BLaER1 (cell line): ENCODE measurements at regions not wholly inside any gene's neighbourhood (a gene's known extent, or its start where the extent isn't known, plus 50 kb on each side); places are given as distances from the start of the nearest gene placed in this dataset.

Experiments used
- H3K27ac ChIP-seq: shearing (Covaris generic); formaldehyde crosslinking; 2 replicates; pipeline ENCODE4 v1.8.1; 2022
- H3K27me3 ChIP-seq: shearing (Covaris generic); formaldehyde crosslinking; 2 replicates; pipeline ENCODE4 v1.8.1; 2022
- H3K36me3 ChIP-seq: shearing (Covaris generic); formaldehyde crosslinking; 2 replicates; pipeline ENCODE4 v1.8.1; 2022
- H3K4me1 ChIP-seq: shearing (Covaris generic); formaldehyde crosslinking; 2 replicates; pipeline ENCODE4 v1.8.1; 2022
- H3K4me2 ChIP-seq: shearing (Covaris generic); formaldehyde crosslinking; 2 replicates; pipeline ENCODE4 v1.8.1; 2022
- H3K4me3 ChIP-seq: shearing (Covaris generic); formaldehyde crosslinking; 2 replicates; pipeline ENCODE4 v1.8.1; 2022
- H3K9ac ChIP-seq: shearing (Covaris generic); formaldehyde crosslinking; 2 replicates; pipeline ENCODE4 v1.8.1; 2022
- H3K9me3 ChIP-seq: shearing (Covaris generic); formaldehyde crosslinking; 2 replicates; pipeline ENCODE4 v1.8.1; 2022
- H4K20me1 ChIP-seq: shearing (Covaris generic); formaldehyde crosslinking; 2 replicates; pipeline ENCODE4 v1.8.1; 2022
- Cebpa-rat ChIP-seq: shearing (Covaris generic); IDR thresholded peaks from 2 replicates; pipeline ENCODE4 v1.8.1; 2022

DNA sequence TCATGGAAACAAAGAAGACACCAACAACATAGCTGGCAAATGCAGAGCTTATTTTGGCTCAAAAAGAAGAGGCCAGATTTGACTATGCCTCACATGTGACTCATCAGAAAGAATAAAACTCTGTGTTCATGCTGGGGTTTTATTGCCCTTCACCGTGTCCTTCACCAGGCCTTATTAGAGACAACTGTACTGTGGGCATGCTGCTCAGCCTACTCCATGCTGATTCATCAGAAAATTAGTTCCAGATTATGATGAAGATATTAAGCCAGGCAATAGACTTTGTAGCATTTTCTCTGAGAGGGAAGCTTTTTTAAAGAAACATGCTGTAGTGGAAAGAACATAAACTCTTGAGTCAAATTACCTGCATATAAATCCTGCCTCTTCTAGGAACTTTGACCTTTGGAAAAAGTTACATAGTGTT lies 89.8 kb downstream of the CYB561 start:
- Histone ChIP-seq H3K27me3 (no peaks in the 10 kb centered on the region), H3K9ac (no peak overlapping the region), H4K20me1 (no peaks in the 10 kb centered on the region), H3K4me1 (peaks cover 12% of the 10 kb centered on the region), H3K36me3 (peaks cover 9% of the 10 kb centered on the region), H3K4me2 (no peak overlapping the region), H3K27ac (no peak overlapping the region), H3K4me3 (no peak overlapping the region), H3K9me3 (peaks cover 7% of the 10 kb centered on the region)
- TF ChIP-seq Cebpa-rat = no peak

DNA sequence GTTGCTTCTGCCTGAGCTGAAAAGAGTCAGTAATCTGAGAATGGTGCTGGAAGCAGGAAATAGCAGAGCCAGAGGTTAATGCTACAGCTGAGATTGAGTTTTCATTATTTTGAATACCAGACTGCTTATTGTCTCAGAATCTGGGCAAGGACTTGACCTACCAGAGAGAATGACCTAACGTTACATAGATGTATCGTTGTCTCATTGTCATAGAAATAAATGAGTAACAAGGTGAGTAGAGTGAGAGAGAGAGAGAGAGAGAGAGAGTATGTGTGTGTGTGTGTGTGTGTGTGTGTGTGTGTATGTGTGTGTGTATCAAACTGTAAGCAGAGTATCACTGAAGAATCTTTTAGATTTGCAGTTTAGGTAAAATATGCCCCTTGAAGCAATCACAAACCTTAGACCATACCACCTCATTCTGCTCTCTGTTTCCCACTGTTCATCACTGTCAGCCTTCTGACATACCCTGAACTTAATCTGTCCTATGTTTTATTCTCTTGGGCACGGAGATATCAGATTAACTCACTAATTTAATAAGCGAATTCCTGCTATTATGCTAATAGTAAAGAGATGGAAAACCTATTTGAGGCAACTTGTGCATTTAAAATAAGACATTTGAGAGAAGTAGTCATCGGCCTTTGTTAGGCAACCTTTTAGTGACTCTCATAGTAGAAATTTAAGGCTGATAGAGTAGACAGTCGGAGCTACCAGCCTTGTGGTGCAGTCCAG lies 87.8 kb downstream of the CYB561 start:
- Histone ChIP-seq H3K4me2 (0 out of 2 replicates have a peak overlapping the region, but pooled peaks have one; percentile 57), H3K9me3 (peaks cover 22% of the 10 kb centered on the region), H3K4me1 (peaks cover 12% of the 10 kb centered on the region), H3K27me3 (no peaks in the 10 kb centered on the region), H4K20me1 (no peaks in the 10 kb centered on the region), H3K9ac (no peak overlapping the region), H3K36me3 (peaks cover 22% of the 10 kb centered on the region), H3K27ac (no peak overlapping the region), H3K4me3 (no peak overlapping the region)
- no peak for TF ChIP-seq Cebpa-rat

DNA sequence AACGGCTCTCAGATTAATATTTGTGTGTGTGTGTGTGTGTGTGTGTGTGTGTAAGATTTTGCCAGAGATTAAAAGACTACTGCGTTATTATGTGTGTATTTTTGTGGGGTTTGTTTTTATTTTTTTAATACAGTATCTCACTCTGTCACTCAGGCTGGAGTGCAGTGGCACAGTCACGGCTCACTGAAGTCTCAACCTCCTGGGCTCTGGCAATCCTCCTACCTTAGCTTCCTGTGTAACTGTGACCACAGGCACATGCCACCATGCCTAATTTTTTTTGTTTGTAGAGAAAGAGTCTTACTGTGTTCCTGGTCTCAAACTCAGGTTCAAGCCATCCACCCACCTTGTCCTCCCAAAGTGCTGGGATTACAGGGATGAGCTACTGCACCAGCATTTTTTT lies 87.2 kb downstream of the CYB561 start:
- H3K4me1 ChIP-seq = peaks cover 12% of the 10 kb centered on the region
- H3K9me3 ChIP-seq = peaks cover 22% of the 10 kb centered on the region
- H3K36me3 ChIP-seq = peaks cover 22% of the 10 kb centered on the region
- H3K9ac ChIP-seq = no peak overlapping the region
- no peak for TF ChIP-seq Cebpa-rat
- H3K27ac ChIP-seq = no peak overlapping the region
- no peak overlapping the region for H3K4me3 ChIP-seq
- peak overlapping the region; percentile 57 for H3K4me2 ChIP-seq
- no peaks in the 10 kb centered on the region for H3K27me3 ChIP-seq
- no peaks in the 10 kb centered on the region for H4K20me1 ChIP-seq

DNA sequence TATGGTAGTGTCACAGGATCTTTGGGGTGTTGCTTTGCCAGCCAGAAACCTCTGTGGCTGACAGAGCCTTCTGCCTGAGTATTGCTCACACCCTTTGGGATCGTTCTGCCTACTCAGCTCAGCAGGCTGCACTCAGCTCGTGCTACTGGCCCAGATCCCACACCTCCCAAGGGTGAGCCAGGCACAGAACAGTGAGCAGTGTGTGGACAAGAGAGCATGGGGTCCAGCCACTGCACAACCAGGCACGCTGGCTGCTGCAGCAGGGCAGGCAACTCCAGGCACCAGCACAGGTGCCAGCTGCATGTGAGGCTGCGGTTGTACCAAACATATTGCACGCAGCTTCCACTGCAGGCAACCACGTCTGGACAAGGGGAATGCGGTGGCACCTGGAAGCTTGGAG lies 84.9 kb downstream of the CYB561 start:
- peaks cover 34% of the 10 kb centered on the region for H3K4me1 ChIP-seq
- no peak for TF ChIP-seq Cebpa-rat
- H3K27me3 ChIP-seq = no peaks in the 10 kb centered on the region
- H3K27ac ChIP-seq = no peak overlapping the region
- H3K4me3 ChIP-seq = 0 out of 2 replicates have a peak overlapping the region, but pooled peaks have one; percentile 1
- no peak overlapping the region for H3K4me2 ChIP-seq
- peaks cover 18% of the 10 kb centered on the region for H3K36me3 ChIP-seq
- peaks cover 22% of the 10 kb centered on the region for H3K9me3 ChIP-seq
- H4K20me1 ChIP-seq = no peaks in the 10 kb centered on the region
- H3K9ac ChIP-seq = no peak overlapping the region

DNA sequence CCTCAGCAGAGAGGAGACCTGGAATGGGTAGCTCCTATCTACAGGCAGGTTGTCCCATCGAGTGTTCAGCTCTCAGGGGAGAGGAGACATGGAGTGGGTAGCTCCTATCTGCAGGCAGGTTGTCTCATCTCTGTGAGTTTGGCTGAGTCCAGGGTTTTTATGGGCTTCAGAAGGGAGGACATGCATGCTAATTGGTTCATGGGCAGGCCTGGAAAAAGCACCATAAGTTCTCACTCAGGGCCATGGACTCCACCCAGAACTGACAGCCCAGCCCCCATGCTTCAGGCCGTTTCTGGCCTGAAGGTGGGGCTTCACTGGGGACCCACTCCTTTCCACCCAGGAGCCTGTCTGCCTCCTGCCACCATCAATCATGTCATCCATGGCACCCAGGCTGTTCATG lies 84.0 kb downstream of the CYB561 start:
- Histone ChIP-seq H3K36me3 (peaks cover 18% of the 10 kb centered on the region), H3K4me1 (peaks cover 37% of the 10 kb centered on the region), H3K27ac (no peak overlapping the region), H3K27me3 (no peaks in the 10 kb centered on the region), H4K20me1 (no peaks in the 10 kb centered on the region), H3K9me3 (peaks cover 22% of the 10 kb centered on the region), H3K4me2 (no peak overlapping the region), H3K9ac (no peak overlapping the region), H3K4me3 (0 out of 2 replicates have a peak overlapping the region, but pooled peaks have one; percentile 1)
- no peak for TF ChIP-seq Cebpa-rat

DNA sequence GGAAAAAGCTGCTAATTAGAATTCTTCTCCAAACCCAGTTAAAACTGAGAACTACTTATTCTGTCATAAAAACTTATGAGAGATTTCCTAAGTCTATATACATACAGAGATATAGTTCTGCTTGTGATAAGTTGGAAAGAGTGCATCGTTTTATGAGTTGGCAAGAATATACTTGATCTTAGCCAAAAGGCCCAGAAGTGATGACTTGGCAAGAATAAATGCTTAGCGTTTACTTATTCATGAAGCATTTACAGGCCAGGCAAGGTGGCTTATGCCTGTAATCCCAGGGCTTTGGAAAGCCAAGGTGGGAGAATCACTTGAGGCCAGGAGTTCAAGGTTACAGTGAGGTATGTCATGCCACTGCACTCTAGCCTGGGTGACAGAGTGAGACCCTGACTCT lies 81.7 kb downstream of the CYB561 start:
- peaks cover 18% of the 10 kb centered on the region for H3K36me3 ChIP-seq
- no peak for TF ChIP-seq Cebpa-rat
- H3K9ac ChIP-seq = no peak overlapping the region
- H3K4me3 ChIP-seq = no peak overlapping the region
- no peaks in the 10 kb centered on the region for H4K20me1 ChIP-seq
- H3K9me3 ChIP-seq = peaks cover 22% of the 10 kb centered on the region
- H3K4me1 ChIP-seq = peaks cover 27% of the 10 kb centered on the region
- no peak overlapping the region for H3K27ac ChIP-seq
- H3K4me2 ChIP-seq = peak overlapping the region; percentile 70
- H3K27me3 ChIP-seq = no peaks in the 10 kb centered on the region

DNA sequence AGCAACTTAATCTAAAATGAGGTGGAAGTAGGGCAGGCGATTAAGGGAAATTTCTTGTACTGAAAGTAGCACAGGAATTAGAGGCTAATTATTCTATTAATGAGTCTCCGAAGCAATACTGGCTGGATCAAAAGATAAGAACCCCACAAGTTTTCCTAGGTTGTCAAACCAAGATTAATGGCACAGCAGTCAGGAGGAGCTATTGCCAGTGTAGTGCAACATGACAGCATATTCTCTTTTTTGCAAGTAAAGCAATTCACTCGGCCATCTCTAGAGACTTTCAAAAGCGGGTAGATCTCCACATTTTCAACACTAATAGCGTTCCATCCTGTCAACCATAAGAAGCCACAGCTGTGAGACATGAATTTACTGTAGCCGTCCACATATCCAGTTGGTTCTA lies 81.2 kb downstream of the CYB561 start:
- no peaks in the 10 kb centered on the region for H3K27me3 ChIP-seq
- H3K9me3 ChIP-seq = peaks cover 22% of the 10 kb centered on the region
- no peak overlapping the region for H3K27ac ChIP-seq
- H4K20me1 ChIP-seq = no peaks in the 10 kb centered on the region
- peak overlapping the region; percentile 70 for H3K4me2 ChIP-seq
- peaks cover 18% of the 10 kb centered on the region for H3K36me3 ChIP-seq
- peaks cover 25% of the 10 kb centered on the region for H3K4me1 ChIP-seq
- no peak for TF ChIP-seq Cebpa-rat
- no peak overlapping the region for H3K9ac ChIP-seq
- no peak overlapping the region for H3K4me3 ChIP-seq

DNA sequence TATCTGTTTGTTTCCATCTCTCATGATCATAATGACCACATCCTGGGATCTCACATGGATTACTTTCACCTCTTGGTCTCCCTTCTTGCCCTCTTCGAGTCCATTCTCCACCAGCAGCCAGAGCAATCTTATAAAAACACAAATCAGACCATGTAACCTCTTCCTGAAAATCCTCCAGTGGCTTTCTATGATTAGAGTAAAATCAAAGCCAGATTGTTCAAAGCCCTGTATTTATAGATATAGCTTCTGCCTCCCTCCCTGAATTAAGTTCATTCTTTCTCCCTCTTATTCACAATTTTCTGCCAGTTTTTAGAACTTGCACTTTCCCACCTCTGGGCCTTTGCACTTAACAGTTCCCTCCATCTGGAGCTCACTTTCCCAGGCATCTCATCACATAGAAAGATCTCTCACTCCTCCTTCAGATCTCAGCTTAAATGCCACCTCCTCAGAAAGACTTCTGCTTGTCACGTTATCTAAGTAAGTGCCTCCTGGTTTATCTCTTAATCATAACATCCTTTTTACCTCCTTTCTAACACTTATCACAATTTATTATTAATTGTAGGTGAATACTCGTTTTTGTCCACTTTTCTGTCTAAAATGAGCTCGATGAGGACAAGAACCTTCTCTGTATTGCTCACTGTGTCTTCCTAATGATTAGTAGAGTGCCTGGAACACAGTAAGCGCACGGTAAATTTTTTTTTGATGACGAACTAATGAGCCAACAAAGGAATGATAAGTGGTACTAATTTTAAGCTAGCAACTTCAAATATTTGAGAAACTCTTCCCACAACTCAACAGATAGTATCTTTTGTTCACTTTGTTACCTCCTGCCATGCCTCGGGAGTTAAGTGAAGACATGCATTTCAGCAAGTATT lies 80.5 kb downstream of the CYB561 start:
- Histone ChIP-seq H3K27me3 (no peaks in the 10 kb centered on the region), H3K4me1 (peaks cover 25% of the 10 kb centered on the region), H3K27ac (no peak overlapping the region), H3K4me2 (peak overlapping the region; percentile 70), H3K36me3 (peaks cover 18% of the 10 kb centered on the region), H3K4me3 (no peak overlapping the region), H4K20me1 (no peaks in the 10 kb centered on the region), H3K9me3 (peaks cover 22% of the 10 kb centered on the region), H3K9ac (no peak overlapping the region; the same call in 1 of the 2 replicates)
- no peak for TF ChIP-seq Cebpa-rat

DNA sequence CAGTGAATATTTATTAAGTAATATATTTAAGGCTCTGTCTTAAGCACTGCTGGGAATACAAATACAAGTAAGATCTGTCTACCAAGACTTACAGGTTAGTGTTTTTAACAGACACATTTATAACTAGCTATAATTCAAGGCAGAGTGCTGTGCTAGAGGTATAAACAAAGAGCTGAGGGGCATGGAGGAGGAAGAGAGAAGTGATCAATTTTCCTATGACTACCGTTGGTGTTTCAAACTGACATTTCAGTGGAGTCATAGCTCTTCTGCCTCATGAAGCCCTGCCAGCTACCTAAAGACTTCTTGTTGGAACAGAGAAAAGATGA lies 79.9 kb downstream of the CYB561 start:
- no peaks in the 10 kb centered on the region for H4K20me1 ChIP-seq
- H3K4me1 ChIP-seq = peaks cover 25% of the 10 kb centered on the region
- no peaks in the 10 kb centered on the region for H3K27me3 ChIP-seq
- H3K9me3 ChIP-seq = peaks cover 16% of the 10 kb centered on the region
- H3K27ac ChIP-seq = no peak overlapping the region
- H3K9ac ChIP-seq = no peak overlapping the region
- H3K36me3 ChIP-seq = peaks cover 15% of the 10 kb centered on the region
- H3K4me2 ChIP-seq = peak overlapping the region; percentile 70
- H3K4me3 ChIP-seq = no peak overlapping the region
- no peak for TF ChIP-seq Cebpa-rat

DNA sequence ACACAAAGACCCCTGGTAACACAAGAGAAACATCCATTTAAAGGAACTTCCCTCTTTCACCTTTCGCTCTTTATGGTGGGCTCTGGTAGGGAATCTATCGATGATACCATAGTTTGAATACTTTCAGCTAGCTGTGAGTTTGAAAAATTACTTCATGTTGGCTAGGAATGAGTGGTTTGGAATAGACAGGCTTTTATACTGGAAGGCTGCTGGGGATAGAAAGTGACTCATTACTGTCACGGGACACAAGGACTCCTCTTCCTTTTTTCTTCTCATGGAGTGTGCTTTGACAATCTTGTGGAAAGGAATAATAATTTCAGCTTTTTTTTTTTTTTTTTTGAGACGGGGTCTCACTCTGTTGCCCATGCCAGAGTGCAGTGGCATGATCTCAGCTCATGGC lies 76.9 kb downstream of the CYB561 start:
- H3K4me1 ChIP-seq = peaks cover 22% of the 10 kb centered on the region
- H3K4me3 ChIP-seq = no peak overlapping the region
- H3K27me3 ChIP-seq = no peaks in the 10 kb centered on the region
- no peak overlapping the region for H3K9ac ChIP-seq
- H3K4me2 ChIP-seq = no peak overlapping the region
- no peak for TF ChIP-seq Cebpa-rat
- H4K20me1 ChIP-seq = no peaks in the 10 kb centered on the region
- H3K36me3 ChIP-seq = no peaks in the 10 kb centered on the region
- H3K27ac ChIP-seq = no peak overlapping the region
- H3K9me3 ChIP-seq = no peaks in the 10 kb centered on the region
